ENCODE measurements at regions not wholly inside any gene's neighbourhood (a gene's known extent, or its start where the extent isn't known, plus 50 kb on each side); places are given as distances from the start of the nearest gene placed in this dataset.

DNA sequence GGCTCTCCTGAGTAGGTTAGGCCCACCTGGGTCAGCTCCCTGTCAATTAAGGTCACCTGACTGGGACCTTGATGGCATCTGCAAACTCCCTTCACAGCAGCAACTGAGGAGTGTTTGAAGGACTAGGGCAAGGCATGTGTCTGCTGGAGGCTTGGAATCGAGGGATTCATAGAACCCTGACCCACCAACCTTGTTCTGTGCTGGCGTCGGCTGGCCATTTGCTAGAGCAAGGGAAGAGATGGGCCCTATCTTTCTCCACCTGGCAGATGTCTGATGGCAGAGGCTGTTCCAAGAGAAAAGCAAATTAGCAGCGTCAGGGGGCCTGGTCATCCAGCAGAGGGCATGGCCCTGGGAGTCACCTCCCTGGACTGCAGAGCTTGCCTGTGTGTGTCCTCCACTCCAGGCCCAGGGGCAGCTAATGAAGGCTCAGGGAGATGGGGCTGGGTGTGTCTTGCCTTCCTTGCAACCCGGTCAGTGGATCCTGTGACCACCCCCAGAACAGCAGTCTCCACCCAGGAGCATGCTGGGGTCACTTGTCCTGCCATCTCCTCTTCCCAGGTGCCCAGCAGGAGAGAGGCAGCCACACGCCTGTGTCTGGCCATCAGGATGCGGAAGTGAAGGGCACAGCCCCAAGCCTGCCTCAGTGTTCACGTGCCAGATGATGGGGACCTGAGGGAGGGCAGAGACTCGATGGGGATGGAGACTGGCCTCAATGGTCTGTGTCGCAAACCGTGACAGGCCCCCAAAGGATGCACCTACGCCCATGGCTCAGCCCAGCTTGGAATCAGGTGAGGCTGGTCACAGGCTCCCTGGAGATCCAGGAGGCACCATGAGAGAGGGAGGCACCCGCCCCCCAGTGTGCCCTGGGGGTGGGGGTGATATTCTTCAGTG lies 53.9 kb downstream of the BARX1 start:
- Histone ChIP-seq H3K27me3 (ENCODE audit: control insufficient read depth, insufficient read depth, low read length) (no peaks in the 10 kb centered on the region), H3K36me3 (replicated peaks; ENCODE audit: control insufficient read depth, insufficient read depth, low read length) (no peaks in the 10 kb centered on the region), H3K4me3 (ENCODE audit: insufficient read depth, low read depth, low read length) (no peak overlapping the region)
- DNase-seq = peak; percentile 32

DNA sequence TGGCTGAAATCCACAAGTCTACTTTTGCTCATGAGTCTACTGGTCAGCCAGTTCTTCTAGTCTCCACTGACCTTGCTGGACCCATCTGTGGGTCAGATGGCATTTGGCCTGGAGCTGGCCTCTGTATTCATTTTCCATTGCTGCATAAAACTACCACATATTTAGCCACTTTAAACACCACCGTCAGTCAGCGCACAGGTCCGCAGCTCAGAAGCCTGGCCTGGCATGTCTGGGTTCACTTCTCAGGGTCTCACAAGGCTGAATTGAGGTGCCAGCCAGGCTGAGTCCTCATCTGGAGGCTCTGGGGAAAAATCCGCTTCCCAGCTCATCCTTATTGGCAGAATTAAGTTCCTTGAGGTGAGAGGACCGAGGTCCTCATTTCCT lies 54.7 kb downstream of the BARX1 start:
- Histone ChIP-seq H3K36me3 (replicated peaks; ENCODE audit: control insufficient read depth, insufficient read depth, low read length) (no peaks in the 10 kb centered on the region), H3K27me3 (ENCODE audit: control insufficient read depth, insufficient read depth, low read length) (no peaks in the 10 kb centered on the region), H3K4me3 (ENCODE audit: insufficient read depth, low read depth, low read length) (no peak overlapping the region)
- DNase-seq = peak; percentile 7

DNA sequence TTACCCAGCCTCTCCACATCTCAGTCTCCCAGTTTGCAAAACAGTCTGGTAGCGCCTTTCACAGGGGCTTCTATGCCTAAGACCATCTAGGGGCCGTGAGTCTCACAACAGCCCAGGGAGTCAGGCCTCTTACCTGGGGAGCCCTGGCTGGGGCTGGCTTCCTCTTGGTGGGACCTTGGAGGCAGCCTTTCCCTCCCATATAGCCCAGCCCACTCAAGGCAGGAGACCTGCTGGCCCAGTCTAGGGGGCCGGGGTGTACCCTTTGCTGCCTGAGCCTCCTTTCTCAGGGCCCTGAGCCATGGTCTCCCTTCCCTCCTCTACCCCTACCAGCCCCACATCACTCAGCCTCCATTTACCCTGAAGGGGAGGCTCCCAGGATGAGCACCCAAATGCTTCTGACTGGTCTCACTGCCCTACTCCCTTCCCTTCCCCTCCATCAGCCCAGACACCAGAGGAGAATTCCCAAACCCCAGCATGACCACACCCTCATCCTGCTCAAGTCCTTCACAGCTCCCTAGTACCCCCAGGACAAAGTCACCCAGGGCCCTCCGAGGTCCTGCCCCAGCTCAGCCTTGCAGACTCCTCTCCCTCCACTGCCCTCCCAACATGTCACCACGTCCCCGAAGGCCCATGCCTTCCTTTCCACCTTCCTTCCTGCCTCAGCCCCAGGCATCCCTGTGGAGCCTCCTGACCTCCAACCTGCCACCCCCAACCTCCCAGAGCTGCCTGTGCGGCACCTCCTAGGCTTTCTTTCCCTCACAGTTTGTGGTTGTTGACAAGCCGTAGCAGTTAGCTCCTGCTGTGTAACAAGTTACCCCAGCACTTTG lies 55.3 kb downstream of the BARX1 start:
- Histone ChIP-seq H3K27me3 (ENCODE audit: control insufficient read depth, insufficient read depth, low read length) (no peaks in the 10 kb centered on the region), H3K4me3 (ENCODE audit: insufficient read depth, low read depth, low read length) (no peak overlapping the region), H3K36me3 (replicated peaks; ENCODE audit: control insufficient read depth, insufficient read depth, low read length) (no peaks in the 10 kb centered on the region)
- DNase-seq = peak; percentile 31

DNA sequence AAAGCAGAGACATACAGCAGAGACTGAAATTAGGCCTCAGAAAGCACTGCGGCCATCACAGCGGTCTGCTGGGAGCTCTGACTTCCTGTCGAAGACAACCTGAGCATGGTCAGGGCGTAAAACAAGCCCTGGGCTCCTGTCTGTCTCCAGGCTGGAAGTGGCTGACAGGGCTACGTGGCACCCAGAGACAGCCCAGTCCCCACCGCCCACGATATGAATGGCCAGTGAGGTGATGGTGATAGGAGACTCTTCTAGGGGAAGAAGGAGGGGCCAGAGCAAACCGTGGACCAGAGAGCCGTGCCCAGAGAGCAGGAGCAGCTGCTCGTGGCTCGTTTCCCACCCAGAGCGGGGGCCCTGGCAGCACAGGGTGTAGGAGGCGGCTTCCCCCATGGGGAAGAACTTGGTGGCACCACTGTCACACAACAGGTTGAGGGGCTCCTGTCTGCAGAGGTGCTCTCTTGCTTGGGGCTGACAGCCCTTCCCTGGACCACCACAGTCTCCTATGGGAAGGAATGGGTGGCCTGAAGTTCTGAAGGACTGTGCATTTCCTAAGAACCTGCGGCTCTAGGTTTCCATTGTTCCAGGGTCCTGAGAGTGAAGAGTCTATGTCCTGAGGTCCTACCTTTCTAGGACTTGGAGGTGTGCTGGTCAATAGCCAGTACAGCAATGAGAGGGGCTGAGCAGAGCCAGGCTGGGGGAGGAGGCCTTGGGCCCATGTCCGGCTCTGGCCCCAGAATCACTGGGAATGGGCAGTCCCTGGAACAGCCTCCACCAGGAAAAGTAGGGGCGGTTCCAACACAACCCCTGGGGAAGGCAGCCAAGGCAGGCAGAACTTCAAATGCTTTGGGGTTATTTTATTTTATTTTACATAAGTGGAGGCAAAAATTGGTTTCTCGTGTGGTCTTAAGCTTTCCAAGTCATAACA lies 56.4 kb downstream of the BARX1 start:
- DNase-seq = peak; percentile 48
- no peak overlapping the region for H3K4me3 ChIP-seq (ENCODE audit: insufficient read depth, low read depth, low read length)
- no peaks in the 10 kb centered on the region for H3K36me3 ChIP-seq (replicated peaks; ENCODE audit: control insufficient read depth, insufficient read depth, low read length)
- H3K27me3 ChIP-seq (ENCODE audit: control insufficient read depth, insufficient read depth, low read length) = no peaks in the 10 kb centered on the region

DNA sequence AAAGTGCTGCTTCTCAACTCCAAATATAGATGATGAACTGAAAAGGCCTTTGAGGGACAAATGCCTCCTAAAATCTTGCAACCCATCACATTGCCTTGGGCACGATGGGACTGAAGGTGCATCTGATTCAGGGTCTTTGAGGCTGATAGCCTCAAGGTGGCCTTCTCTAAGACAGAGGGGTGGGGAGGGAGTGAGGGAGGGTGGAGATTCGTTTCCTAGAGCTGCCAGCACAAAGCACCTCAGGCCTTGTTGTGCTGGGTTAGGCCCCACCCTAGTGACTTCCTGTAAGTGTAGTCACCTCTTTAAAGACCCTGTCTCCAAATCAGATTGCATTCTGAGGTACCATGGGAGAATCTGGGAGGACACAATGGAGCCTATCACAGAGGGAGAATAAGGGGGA lies 57.1 kb downstream of the BARX1 start:
- H3K36me3 ChIP-seq (replicated peaks; ENCODE audit: control insufficient read depth, insufficient read depth, low read length) = no peaks in the 10 kb centered on the region
- H3K4me3 ChIP-seq (ENCODE audit: insufficient read depth, low read depth, low read length) = no peak overlapping the region
- peak; percentile 34 for DNase-seq
- no peaks in the 10 kb centered on the region for H3K27me3 ChIP-seq (ENCODE audit: control insufficient read depth, insufficient read depth, low read length)

DNA sequence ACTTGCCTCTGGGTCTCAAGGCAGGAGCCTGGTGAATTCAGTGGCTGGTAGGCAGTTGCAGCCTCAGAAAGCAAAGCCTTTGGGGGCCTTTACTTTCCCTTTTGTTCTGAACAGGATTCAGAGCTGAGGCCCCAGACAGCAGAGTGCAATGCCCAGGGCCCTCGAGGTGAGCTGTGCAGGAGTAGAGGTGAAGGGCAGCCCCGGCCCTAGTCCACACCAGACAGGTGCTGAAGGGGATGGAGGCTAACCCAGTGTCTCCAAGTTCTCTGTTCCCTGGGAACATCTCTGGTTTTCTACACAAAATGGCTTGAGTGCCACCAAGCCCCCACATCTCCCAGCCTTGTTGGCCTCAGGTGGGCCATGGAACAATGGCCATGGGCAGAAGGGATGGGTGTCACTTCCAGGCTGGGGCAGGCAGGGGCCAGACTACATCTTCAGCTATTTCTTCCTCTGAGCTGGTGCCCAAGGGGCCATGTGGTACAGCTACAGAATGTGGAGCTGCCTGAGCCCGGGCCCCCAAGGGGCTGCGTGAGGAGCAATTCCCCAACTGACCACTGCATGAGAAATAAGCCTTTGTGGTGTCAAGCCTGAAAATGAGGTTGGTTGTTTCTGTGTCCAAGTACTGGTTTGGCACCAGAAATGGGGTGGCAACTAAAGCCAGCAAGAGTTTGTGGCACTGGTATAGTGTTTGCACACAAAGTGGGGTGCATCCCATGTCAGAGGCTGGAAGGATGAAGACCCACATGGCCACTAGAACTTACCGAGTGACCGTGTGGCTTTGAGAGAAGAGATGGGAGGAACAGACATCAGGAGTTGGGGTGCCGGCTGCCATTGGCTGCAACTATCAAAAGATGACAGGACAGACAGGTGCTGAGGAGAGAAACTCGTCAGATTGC lies 57.8 kb downstream of the BARX1 start:
- H3K36me3 ChIP-seq (replicated peaks; ENCODE audit: control insufficient read depth, insufficient read depth, low read length) = no peaks in the 10 kb centered on the region
- no peaks in the 10 kb centered on the region for H3K27me3 ChIP-seq (ENCODE audit: control insufficient read depth, insufficient read depth, low read length)
- peak; percentile 37 for DNase-seq
- H3K4me3 ChIP-seq (ENCODE audit: insufficient read depth, low read depth, low read length) = no peak overlapping the region

DNA sequence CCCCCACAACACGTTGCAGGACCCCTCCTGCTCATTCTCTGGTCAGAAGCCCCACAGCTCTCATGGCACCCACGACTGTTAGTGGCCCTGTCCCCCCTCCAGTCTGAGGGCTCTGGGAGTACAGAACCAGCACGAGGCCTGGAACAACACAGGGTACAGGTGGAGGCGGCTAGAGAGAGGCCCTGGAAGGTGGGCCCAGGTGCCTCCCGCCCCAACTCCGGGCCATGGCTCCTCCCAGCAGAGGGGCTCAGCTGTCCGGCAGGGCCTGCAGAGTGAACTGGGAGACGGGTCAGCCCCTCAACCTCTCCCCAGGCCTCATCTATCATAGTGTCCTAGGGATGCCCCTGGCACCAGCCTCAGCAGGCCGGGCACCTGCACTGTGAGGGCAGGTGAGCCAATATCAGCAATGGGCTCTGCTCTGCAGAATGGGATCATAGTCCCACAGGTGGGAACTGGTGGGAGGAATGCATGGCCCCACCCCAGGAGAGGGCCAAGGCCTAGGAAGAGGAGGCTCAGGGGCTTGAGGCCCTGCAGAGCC lies 58.6 kb downstream of the BARX1 start:
- no peak for DNase-seq
- H3K36me3 ChIP-seq (replicated peaks; ENCODE audit: control insufficient read depth, insufficient read depth, low read length) = no peaks in the 10 kb centered on the region

DNA sequence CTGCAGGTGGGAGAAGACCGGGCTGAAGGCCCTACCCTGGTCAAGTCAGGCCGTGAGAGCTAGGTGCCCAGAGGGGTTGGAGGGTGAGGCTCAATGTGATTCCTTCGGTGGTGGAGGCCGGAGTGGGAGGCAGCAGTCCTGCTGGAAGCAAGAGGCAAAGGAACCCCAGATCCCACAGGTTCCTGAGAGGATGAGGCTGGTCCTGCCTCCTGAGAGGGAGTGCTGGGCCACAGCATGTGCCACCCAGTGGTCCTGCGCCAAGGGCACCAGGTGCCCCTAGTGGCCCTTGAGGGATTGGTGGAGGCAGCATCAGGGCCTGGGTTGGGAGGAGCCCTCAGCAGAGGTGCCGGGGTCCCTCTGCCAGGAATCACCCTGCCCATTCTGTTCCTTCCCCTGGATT lies 59.1 kb downstream of the BARX1 start:
- H3K27me3 ChIP-seq (ENCODE audit: control insufficient read depth, insufficient read depth, low read length) = no peaks in the 10 kb centered on the region
- H3K4me3 ChIP-seq (ENCODE audit: insufficient read depth, low read depth, low read length) = no peak overlapping the region
- no peaks in the 10 kb centered on the region for H3K36me3 ChIP-seq (replicated peaks; ENCODE audit: control insufficient read depth, insufficient read depth, low read length)
- peak; percentile 40 for DNase-seq

More for the DNA sequence above, 58.6 kb downstream of the BARX1 start:
- Histone ChIP-seq H3K27me3 (ENCODE audit: control insufficient read depth, insufficient read depth, low read length) (no peaks in the 10 kb centered on the region), H3K4me3 (ENCODE audit: insufficient read depth, low read depth, low read length) (no peak overlapping the region)

DNA sequence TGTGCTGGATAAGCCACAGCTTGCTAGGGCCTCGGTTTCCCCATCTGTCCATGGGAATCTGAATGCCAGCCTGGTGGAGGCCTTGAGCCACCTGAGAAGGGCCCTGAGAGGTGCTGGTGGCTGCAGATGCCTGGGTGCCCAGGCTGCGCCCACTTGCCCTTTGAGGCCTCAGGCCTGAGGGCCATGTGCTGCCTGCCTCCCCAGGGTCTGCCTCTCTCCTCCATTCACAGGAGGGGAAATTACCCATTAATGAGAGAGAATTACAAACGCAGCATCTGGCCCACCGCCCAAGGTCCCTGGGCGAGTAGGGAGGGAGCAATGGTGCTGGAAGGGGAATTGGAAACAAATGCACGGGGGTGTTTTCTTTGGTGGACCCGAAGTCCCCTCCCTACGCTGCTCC lies 59.6 kb downstream of the BARX1 start:
- Histone ChIP-seq H3K36me3 (replicated peaks; ENCODE audit: control insufficient read depth, insufficient read depth, low read length) (no peaks in the 10 kb centered on the region), H3K4me3 (ENCODE audit: insufficient read depth, low read depth, low read length) (no peak overlapping the region), H3K27me3 (ENCODE audit: control insufficient read depth, insufficient read depth, low read length) (no peaks in the 10 kb centered on the region)
- DNase-seq = no peak

DNA sequence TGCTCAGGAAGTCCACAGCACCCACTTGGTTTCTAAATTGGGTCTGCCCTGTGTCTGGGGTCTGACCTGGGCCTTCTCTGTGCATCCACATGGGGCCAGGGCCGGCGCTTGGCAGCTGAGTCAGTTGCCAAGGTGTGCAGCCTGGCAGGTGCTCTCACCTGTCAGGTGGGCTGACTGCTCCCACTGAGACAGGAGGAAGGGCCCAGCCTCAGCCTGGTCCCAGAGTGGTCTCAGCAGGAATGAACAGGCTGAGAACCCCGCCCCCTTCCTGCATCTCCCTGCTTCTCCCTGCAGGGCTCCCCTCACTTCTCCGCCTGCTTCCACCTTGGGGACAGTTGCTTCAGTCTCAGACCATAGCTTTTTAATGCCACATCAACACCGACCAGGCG lies 60.5 kb downstream of the BARX1 start:
- no peaks in the 10 kb centered on the region for H3K36me3 ChIP-seq (replicated peaks; ENCODE audit: control insufficient read depth, insufficient read depth, low read length)
- DNase-seq = peak; percentile 58
- H3K4me3 ChIP-seq (ENCODE audit: insufficient read depth, low read depth, low read length) = no peak overlapping the region
- H3K27me3 ChIP-seq (ENCODE audit: control insufficient read depth, insufficient read depth, low read length) = no peaks in the 10 kb centered on the region

DNA sequence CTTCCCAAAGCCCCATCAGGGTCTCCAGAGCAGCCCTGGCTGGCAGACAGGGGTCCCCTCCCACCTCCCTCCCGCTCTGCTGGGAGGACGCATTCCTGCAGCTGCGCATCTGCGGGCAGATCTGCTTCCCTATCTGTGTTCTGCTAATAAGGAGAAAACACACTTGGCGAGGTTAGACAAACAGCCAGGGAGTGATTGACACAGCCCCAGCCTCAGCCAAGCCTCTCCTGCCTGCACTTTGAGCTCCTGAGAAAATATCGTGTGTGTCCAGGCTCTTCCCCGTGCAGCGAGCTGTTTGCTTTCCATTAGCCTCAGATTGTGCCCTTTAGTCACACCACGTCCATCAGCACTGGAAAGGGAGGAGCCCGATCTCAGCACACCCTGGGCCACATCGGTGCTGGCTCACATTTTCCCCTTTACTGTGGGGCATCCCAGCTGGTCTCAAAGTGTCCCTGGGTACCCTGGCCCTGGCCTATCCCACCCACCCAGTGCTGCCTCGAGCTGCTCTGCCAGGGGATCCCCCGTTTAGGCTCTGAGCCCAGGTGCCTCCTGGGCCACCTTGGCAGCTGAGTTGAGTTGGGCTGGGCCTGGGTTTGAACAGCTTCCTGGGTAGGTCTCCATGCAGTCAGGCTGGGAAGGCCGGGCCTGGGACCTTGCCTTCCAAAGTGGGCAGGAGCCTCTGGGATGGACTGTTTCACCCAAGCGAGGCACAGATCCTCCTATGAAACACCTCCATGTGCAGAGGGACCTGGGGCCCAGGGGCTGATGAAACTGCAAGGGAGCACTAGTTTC lies 61.1 kb downstream of the BARX1 start:
- Histone ChIP-seq H3K27me3 (ENCODE audit: control insufficient read depth, insufficient read depth, low read length) (no peaks in the 10 kb centered on the region), H3K36me3 (replicated peaks; ENCODE audit: control insufficient read depth, insufficient read depth, low read length) (no peaks in the 10 kb centered on the region), H3K4me3 (ENCODE audit: insufficient read depth, low read depth, low read length) (no peak overlapping the region)
- DNase-seq = peak; percentile 26

DNA sequence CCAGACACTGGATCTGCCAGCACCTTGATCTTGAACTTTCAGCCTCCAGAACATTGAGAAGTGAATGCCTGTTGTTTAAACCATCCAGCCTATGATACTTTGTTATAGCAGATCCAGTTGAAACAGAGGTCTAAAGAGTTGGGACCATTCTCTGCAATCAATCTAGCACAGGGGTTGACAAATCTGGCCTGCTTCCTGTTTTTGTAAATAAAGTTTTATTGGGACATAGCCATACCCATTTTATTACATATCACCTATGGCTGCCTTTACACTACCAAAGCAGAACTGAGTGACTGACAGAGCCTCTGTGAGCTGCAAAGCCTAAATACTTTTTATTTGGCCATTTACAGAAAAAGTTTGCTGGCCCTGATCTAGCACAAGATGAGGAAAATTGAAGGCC lies 62.0 kb downstream of the BARX1 start:
- DNase-seq = no peak
- Histone ChIP-seq H3K4me3 (ENCODE audit: insufficient read depth, low read depth, low read length) (no peak overlapping the region), H3K27me3 (ENCODE audit: control insufficient read depth, insufficient read depth, low read length) (no peaks in the 10 kb centered on the region)

DNA sequence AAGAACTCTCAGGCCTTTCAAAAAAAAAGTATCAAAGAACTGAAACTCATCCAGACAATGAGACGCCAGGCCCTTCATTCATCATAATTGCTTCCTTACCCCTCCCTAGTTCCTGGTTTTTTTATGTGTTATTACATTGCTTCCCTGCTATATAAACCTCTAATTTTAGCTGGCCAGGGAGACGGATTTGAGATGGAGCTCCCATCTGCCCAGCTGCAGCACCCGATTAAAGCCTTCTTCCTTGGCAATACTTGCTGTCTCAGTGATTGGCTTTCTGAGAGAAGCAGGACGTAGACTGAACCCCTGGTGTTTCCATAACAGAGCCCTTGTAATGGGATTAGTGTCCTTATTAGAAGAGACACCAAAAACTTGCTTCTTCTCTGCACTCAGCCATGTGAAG lies 62.4 kb downstream of the BARX1 start:
- no peak for DNase-seq
- Histone ChIP-seq H3K27me3 (ENCODE audit: control insufficient read depth, insufficient read depth, low read length) (no peaks in the 10 kb centered on the region), H3K36me3 (replicated peaks; ENCODE audit: control insufficient read depth, insufficient read depth, low read length) (no peaks in the 10 kb centered on the region), H3K4me3 (ENCODE audit: insufficient read depth, low read depth, low read length) (no peak overlapping the region)

More for the DNA sequence above, 62.0 kb downstream of the BARX1 start:
- H3K36me3 ChIP-seq (replicated peaks; ENCODE audit: control insufficient read depth, insufficient read depth, low read length) = no peaks in the 10 kb centered on the region
